ENCODE measurements at regions not wholly inside any gene's neighbourhood (a gene's known extent, or its start where the extent isn't known, plus 50 kb on each side); places are given as distances from the start of the nearest gene placed in this dataset.
"Not testable (repeated sequence)": the region's sequence is repeated elsewhere in the genome, so short reads cannot be mapped to it uniquely, and the experiment has no call there.

- no peak for DNase-seq (ENCODE audit: low spot score)
- FAIRE-seq: no peak
Measured at GRCh38 chr5:121634946-121635345, 216.7 kb upstream of the FTMT start.

GRCh38 chr5:121638126-121638525 is 213.6 kb upstream of the FTMT start:
- FAIRE-seq: no peak

GRCh38 chr5:121640298-121640697 is 211.4 kb upstream of the FTMT start:
- FAIRE-seq (no peak), DNase-seq (ENCODE audit: low spot score) (no peak)

More at GRCh38 chr5:121638126-121638525, 213.6 kb upstream of the FTMT start:
- DNase-seq (ENCODE audit: low spot score): no peak

GRCh38 chr5:121658221-121658620 is 193.5 kb upstream of the FTMT start:
- DNase-seq (ENCODE audit: low spot score) (no peak), FAIRE-seq (no peak)

GRCh38 chr5:121660142-121660541 is 191.5 kb upstream of the FTMT start:
- FAIRE-seq: no peak
- DNase-seq (ENCODE audit: low spot score): no peak

GRCh38 chr5:121665542-121665941 is 186.1 kb upstream of the FTMT start:
- not testable (repeated sequence) for FAIRE-seq

GRCh38 chr5:121667292-121667691 is 184.4 kb upstream of the FTMT start:
- FAIRE-seq (no peak), DNase-seq (ENCODE audit: low spot score) (no peak)

More at GRCh38 chr5:121665542-121665941, 186.1 kb upstream of the FTMT start:
- DNase-seq (ENCODE audit: low spot score): not testable (repeated sequence)

GRCh38 chr5:121668635-121669034 is 183.0 kb upstream of the FTMT start:
- FAIRE-seq (no peak), DNase-seq (ENCODE audit: low spot score) (peak; percentile 44)

GRCh38 chr5:121671624-121672023 is 180.1 kb upstream of the FTMT start:
- FAIRE-seq: no peak
- DNase-seq (ENCODE audit: low spot score): no peak

- FAIRE-seq: no peak
- DNase-seq (ENCODE audit: low spot score): no peak
Measured at GRCh38 chr5:121675924-121676323, 175.8 kb upstream of the FTMT start.

GRCh38 chr5:121681229-121681855 is 170.3 kb upstream of the FTMT start:
- DNase-seq (ENCODE audit: low spot score) (no peak), FAIRE-seq (no peak)

- DNase-seq (ENCODE audit: low spot score): no peak
- no peak for FAIRE-seq
Measured at GRCh38 chr5:121688126-121688525, 163.6 kb upstream of the FTMT start.

GRCh38 chr5:121688781-121689180 is 162.9 kb upstream of the FTMT start:
- FAIRE-seq (no peak), DNase-seq (ENCODE audit: low spot score) (no peak)

- no peak for DNase-seq (ENCODE audit: low spot score)
- FAIRE-seq: no peak
Measured at GRCh38 chr5:121691478-121691877, 160.2 kb upstream of the FTMT start.

GRCh38 chr5:121692158-121692557 is 159.5 kb upstream of the FTMT start:
- DNase-seq (ENCODE audit: low spot score) (no peak), FAIRE-seq (no peak)

- DNase-seq (ENCODE audit: low spot score) (no peak), FAIRE-seq (no peak)
Measured at GRCh38 chr5:121693864-121694263, 157.8 kb upstream of the FTMT start.

- DNase-seq (ENCODE audit: low spot score) (no peak), FAIRE-seq (no peak)
Measured at GRCh38 chr5:121695307-121695706, 156.4 kb upstream of the FTMT start.

- no peak for DNase-seq (ENCODE audit: low spot score)
Measured at GRCh38 chr5:121698690-121699089, 153.0 kb upstream of the FTMT start.

GRCh38 chr5:121701731-121702130 is 150.0 kb upstream of the FTMT start:
- FAIRE-seq: no peak

More at GRCh38 chr5:121698690-121699089, 153.0 kb upstream of the FTMT start:
- FAIRE-seq: no peak

GRCh38 chr5:121702682-121703081 is 149.0 kb upstream of the FTMT start:
- DNase-seq (ENCODE audit: low spot score) (no peak), FAIRE-seq (no peak)

More at GRCh38 chr5:121701731-121702130, 150.0 kb upstream of the FTMT start:
- DNase-seq (ENCODE audit: low spot score): no peak

GRCh38 chr5:121704291-121704690 is 147.4 kb upstream of the FTMT start:
- FAIRE-seq: no peak
- DNase-seq (ENCODE audit: low spot score): no peak

- DNase-seq (ENCODE audit: low spot score) (no peak), FAIRE-seq (no peak)
Measured at GRCh38 chr5:121706686-121707085, 145.0 kb upstream of the FTMT start.

- DNase-seq (ENCODE audit: low spot score): no peak
Measured at GRCh38 chr5:121707178-121707577, 144.5 kb upstream of the FTMT start.

GRCh38 chr5:121711416-121711815 is 140.3 kb upstream of the FTMT start:
- FAIRE-seq: no peak
- no peak for DNase-seq (ENCODE audit: low spot score)

More at GRCh38 chr5:121707178-121707577, 144.5 kb upstream of the FTMT start:
- FAIRE-seq: no peak
